ENCODE measurements at regions not wholly inside any gene's neighbourhood (a gene's known extent, or its start where the extent isn't known, plus 50 kb on each side); places are given as distances from the start of the nearest gene placed in this dataset.

DNA sequence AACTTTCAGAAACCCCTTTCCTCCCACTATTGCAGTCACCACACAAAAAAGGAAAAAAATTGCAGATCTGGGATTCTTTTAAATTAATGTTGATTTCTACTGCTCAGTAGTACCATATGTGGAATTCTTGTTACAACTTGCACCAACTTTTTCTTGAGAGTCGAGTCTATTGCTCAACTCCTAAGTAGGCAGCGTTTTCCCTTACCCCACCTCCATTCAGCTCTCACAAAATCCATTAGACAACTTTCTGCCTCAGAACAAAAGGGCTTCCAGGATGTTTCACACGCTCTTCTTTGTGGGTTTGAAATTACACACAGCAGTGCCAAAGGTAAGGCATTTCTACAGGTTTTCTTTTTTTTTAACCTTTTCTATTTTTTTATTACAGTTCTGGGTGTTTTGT is 179.5 kb downstream of the ANXA2 start:
- TF ChIP-seq, protein P1, sequence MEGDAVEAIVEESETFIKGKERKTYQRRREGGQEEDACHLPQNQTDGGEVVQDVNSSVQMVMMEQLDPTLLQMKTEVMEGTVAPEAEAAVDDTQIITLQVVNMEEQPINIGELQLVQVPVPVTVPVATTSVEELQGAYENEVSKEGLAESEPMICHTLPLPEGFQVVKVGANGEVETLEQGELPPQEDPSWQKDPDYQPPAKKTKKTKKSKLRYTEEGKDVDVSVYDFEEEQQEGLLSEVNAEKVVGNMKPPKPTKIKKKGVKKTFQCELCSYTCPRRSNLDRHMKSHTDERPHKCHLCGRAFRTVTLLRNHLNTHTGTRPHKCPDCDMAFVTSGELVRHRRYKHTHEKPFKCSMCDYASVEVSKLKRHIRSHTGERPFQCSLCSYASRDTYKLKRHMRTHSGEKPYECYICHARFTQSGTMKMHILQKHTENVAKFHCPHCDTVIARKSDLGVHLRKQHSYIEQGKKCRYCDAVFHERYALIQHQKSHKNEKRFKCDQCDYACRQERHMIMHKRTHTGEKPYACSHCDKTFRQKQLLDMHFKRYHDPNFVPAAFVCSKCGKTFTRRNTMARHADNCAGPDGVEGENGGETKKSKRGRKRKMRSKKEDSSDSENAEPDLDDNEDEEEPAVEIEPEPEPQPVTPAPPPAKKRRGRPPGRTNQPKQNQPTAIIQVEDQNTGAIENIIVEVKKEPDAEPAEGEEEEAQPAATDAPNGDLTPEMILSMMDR (IDR thresholded peaks at IDR 0.05), result no peak
- intact Hi-C loops (cut with DNase I), result no loop called here
- no peak for DNase-seq (ENCODE audit: low spot score in 2 of 2)
- H3K36me3 ChIP-seq, result no peaks in the 10 kb centered on the region
- no peak overlapping the region for H3K4me3 ChIP-seq
- no peak overlapping the region for H3K27ac ChIP-seq
- no peaks in the 10 kb centered on the region for H3K9me3 ChIP-seq
- H3K27me3 ChIP-seq, result no peaks in the 10 kb centered on the region
- no peaks in the 10 kb centered on the region for H3K4me1 ChIP-seq

DNA sequence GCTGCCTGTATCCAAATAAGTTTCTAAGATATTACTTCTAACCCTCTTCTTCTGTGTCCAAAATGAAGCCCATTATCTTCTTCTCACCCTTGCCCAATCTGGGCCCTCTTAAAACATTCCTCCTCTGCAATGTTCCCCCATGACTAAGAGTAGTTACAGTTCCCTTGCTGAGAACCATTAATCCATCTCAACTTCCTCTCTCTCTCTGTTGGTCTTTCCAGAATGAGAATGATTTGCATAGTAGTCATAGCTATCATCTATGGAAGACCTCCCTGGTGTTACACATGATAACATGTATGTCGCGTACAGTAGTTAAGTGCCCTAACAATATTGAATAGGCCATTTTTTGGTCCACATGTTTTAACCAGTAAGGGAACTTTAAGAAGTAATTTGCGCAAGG is 177.9 kb downstream of the ANXA2 start:
- H3K4me1 ChIP-seq, result no peaks in the 10 kb centered on the region
- intact Hi-C loops (cut with DNase I), result no loop called here
- no peaks in the 10 kb centered on the region for H3K36me3 ChIP-seq
- no peak for DNase-seq (ENCODE audit: low spot score in 2 of 2)
- H3K4me3 ChIP-seq, result no peak overlapping the region
- no peak overlapping the region for H3K27ac ChIP-seq
- no peaks in the 10 kb centered on the region for H3K9me3 ChIP-seq
- no peaks in the 10 kb centered on the region for H3K27me3 ChIP-seq
- TF ChIP-seq, protein P1 (IDR thresholded peaks at IDR 0.05), result no peak

DNA sequence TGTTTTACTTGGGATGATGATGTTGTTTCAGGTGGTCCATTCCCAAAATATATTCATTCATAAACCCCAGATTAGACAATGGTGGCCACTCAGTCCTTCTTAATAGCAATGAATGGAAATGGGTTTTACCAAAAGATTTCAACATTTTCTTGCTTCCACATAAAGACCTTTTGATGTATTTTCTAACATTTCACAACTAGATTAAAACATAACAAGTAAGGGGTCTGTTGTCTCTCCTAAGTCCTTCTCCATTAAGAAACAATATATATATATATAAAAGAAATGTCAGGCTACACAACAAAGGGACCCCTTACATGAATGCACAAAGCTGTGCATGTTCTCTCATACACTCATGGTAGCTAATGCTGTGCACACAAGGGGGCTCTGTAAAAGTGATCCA is 176.4 kb downstream of the ANXA2 start:
- Histone ChIP-seq H3K9me3 (no peaks in the 10 kb centered on the region), H3K36me3 (no peaks in the 10 kb centered on the region), H3K27ac (no peak overlapping the region), H3K4me3 (no peak overlapping the region), H3K27me3 (no peaks in the 10 kb centered on the region), H3K4me1 (no peaks in the 10 kb centered on the region)
- DNase-seq (ENCODE audit: low spot score in 2 of 2), result no peak
- intact Hi-C loops (cut with DNase I), result no loop called here
- TF ChIP-seq, protein P1 (IDR thresholded peaks at IDR 0.05), result no peak

DNA sequence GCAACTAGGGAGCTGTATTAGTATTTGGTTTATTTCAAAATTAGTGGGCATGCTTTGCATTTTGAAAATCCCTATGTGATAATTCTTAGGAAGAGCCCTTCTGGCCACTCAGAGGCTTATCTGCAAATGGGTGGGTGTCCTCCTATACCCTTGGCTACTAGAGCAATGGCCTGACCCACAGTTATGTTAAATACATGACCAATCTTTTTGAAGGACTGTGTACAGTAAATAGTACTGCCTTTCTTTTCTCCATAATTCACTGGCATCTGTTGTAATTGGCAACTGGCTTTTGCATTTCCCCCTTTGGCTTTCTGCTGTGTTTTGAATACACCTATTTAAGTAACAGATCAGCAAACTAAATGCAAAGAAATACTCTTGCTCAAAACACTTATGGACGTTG is 175.4 kb downstream of the ANXA2 start:
- Histone ChIP-seq H3K9me3 (no peaks in the 10 kb centered on the region), H3K27ac (no peak overlapping the region), H3K4me1 (no peaks in the 10 kb centered on the region), H3K36me3 (no peaks in the 10 kb centered on the region), H3K27me3 (no peaks in the 10 kb centered on the region), H3K4me3 (no peak overlapping the region)
- intact Hi-C loops (cut with DNase I), result no loop called here
- DNase-seq (ENCODE audit: low spot score in 2 of 2), result no peak
- TF ChIP-seq, protein P1 (IDR thresholded peaks at IDR 0.05), result no peak

DNA sequence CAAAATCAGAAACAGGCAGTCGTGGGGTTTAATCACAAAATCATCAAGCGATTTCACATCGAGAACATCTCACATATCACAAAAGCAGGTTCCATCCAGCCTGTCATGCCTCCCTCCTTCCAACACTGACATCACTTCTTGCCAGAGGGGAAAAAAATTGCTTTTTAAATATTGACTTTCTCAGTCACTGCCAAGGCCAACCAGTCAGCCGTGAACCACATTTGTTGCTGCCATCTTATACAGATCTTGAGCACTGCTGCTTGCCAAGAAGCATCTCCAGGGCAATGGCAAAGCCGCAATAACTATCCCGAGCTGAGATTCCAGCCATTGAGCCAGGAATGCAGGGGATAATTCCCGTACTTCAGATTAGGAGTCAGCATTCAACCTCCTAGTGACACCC is 174.6 kb downstream of the ANXA2 start:
- TF ChIP-seq, protein P1 (IDR thresholded peaks at IDR 0.05), result no peak
- Histone ChIP-seq H3K9me3 (no peaks in the 10 kb centered on the region), H3K4me1 (no peaks in the 10 kb centered on the region), H3K4me3 (no peak overlapping the region), H3K27ac (no peak overlapping the region), H3K27me3 (no peaks in the 10 kb centered on the region), H3K36me3 (no peaks in the 10 kb centered on the region)
- intact Hi-C loops (cut with DNase I), result no loop called here
- no peak for DNase-seq (ENCODE audit: low spot score in 2 of 2)

DNA sequence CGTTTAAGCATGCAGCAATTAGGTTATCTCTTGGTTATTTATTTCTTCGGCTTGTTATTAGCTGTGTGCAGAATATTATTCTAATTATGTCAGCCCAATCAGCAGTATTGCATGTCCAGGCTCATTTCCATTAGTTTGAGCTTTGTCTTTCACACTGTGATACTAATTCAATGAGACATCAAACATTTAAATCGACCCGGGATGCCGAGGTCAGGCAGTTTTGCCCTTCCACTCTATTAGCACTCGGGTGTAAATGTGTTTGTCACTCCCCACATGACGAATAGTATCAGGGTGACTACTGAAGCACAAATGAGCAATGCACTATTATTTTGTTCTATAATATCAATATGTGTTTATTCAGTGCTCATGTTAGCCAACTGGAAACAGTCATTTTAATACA is 170.9 kb downstream of the ANXA2 start:
- intact Hi-C loops (cut with DNase I), result no loop called here
- Histone ChIP-seq H3K4me3 (no peak overlapping the region), H3K9me3 (no peaks in the 10 kb centered on the region), H3K4me1 (no peaks in the 10 kb centered on the region), H3K27ac (no peak overlapping the region), H3K36me3 (no peaks in the 10 kb centered on the region), H3K27me3 (no peaks in the 10 kb centered on the region)
- no peak for DNase-seq (ENCODE audit: low spot score in 2 of 2)
- TF ChIP-seq, protein P1 (IDR thresholded peaks at IDR 0.05), result no peak

Measured in ascending aorta (tissue), 2 donors.